ENCODE measurements at regions not wholly inside any gene's neighbourhood (a gene's known extent, or its start where the extent isn't known, plus 50 kb on each side); places are given as distances from the start of the nearest gene placed in this dataset.
A peak's percentile ranks its signal among the peaks of the same experiment; 100 is the strongest.

- no peak for DNase-seq
Observed at GRCh38 chr16:85552980-85553435, 60.1 kb upstream of the GSE1 start.

- no peak for DNase-seq
Observed at GRCh38 chr16:85553436-85554113, 59.5 kb upstream of the GSE1 start.

- peak; percentile 36 for DNase-seq
Observed at GRCh38 chr16:85554114-85554888, 58.8 kb upstream of the GSE1 start.

- DNase-seq: peak; percentile 60
Observed at GRCh38 chr16:85554889-85555718, 58.0 kb upstream of the GSE1 start.

DNA sequence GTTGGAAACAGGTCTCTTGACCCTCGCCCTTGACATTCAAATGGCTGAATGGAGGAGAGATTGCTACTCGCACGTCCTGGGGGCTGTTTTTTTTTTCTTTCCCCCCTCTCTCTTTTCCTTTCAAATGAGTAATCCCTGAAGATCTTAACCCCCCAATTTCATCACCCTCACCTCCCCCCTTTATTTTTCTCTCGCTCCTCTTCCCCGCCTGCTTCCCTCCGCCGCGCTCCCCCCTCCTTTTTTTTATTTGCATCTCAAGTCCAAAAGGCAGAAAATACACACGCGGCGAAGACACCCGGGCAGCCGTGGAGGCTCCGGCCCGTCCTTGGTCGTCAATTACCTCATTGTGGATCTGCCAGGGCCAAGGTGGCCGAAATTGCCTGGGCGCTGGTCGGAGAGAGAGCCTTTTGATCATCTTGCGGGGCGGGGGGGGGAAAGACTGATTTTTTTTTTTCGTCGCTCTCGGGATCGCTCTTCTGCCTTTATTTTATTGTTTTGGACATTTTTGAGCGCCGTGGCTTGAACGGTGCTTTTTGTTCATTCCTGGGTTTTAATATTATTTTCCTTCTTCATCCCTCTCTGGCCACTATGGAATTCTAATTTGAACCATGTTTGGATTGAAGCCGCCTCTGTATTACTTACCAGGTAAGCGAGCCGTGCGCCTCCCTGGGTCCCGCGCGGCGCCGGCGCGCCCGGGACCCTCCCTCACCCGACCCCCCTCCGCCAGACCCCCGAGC lies 57.2 kb upstream of the GSE1 start:
- DNase-seq: peak; percentile 60

DNA sequence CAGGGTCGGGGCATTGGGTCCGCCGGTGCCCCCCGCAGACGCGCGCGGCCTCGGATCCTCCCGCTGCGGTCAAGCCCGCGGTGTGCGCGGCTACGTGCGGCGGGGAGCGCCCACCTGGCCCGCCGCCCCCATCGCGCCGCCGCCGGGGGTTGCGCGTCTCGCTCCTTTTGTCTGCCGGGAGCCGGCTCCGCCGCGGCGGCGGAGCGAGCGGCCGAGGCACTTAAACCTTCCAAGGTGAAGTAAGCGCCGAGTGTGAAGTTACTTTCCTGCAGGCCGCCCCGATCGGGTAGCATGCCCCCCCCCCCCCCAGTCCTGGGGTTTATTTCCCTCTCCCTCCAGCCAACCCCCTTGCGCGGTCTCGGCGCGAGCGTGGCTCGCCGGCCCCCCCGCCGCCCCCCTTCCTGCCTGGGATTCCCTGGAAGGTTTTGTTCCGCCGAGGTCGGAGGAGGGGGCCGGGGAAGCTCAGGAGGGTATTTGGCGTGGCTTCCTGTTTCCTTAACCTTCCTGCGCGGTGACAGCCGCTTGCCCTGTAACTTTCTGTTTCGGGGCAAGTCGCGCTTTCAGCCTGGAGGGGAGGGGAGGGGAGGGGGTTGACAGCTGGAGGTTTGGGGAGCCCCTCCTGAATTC lies 56.6 kb upstream of the GSE1 start:
- DNase-seq: no peak

- DNase-seq: peak; percentile 25
Observed at GRCh38 chr16:85557083-85557970, 55.8 kb upstream of the GSE1 start.

DNA sequence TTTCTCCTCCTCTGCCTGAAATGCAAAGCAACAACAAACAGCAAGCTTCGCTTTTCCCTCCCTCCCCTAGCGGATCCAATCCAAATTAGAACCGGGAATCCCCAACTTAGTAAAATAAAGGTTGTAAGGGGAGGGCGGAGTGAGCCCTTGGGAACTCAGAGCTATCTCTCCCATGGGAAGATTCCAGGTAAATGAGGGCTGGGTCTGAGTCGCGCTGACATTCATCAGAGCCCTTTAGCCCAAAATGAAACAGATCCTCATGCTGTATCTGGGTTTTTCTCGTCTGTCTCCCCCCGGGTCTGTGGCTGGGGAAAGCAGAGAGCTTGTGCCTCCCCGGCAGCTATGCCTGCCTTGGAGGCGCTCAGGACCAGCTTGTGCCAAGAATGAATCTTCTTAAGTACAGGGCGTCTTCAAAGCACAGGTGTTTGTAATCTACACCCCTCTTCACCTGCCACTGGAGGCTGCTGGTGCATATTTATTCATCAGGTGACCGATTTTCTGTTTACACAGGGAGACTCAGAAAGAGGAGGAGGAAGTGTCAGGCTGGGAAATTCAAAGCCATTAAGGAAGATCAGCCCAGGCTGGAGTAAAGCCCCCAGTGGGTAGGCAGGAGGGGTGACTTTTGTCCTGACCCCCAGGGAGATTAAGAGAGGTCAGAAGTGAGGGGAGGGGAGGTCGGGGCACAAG lies 55.0 kb upstream of the GSE1 start:
- peak; percentile 85 for DNase-seq

DNA sequence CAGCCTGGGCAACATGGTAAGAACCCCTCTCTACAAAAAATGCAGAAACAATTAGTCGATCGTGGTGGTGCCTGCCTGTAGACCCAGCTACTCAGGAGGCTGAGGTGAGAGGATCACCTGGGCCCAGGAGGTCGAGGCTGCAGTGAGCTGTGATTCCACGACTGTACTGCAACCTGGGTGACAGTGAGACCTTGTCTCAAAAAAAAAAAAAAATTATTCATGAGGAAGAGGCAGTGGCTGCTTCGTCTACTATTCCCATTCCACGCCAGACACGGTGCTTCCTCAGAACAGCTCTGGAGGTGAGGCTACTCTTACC lies 52.2 kb upstream of the GSE1 start:
- DNase-seq: no peak

GRCh38 chr16:85561248-85562092 lies 51.7 kb upstream of the GSE1 start:
- no peak for DNase-seq

DNA sequence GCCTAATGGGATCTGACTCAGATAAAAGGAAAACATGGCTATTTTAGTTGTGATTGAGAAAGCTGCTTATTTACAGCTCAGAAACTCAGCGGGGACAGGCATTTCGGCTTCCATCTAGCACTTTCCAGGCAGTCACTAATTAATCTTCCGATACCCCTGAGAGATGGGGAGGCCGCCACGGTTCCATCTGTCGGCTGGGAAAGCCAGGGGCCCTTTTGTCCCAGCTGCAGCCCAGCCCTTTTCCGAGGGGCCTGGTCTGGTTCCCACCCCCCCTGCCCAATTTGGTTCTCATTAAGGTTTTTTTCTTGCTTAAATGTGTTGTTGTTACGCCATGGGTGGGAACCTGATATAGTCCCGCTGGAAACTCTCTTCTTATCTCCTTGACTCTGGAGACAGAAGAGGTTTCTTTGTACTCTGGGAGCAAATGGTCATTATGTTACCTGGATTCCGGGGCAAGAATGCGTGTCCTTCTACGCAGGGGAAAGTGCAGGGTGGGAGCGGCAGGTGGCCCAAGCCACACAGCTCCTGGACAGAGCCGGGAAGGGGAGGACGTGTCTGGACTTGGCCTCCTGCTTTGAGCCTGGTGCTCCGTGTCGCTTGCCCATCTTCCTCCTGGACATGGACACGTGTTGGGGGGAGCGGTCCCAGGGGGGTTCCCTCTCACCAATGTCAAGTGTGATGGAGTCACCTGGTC lies 50.9 kb upstream of the GSE1 start:
- DNase-seq: no peak

- DNase-seq: no peak
Observed at GRCh38 chr16:85563034-85563433, 50.1 kb upstream of the GSE1 start.

All from NCI-H526 treated with DMSO at 0.1 percent for 48 hours (cell line).